Calu3 (cell line): ENCODE measurements at regions not wholly inside any gene's neighbourhood (a gene's known extent, or its start where the extent isn't known, plus 50 kb on each side); places are given as distances from the start of the nearest gene placed in this dataset.
"Not testable (repeated sequence)": the region's sequence is repeated elsewhere in the genome, so short reads cannot be mapped to it uniquely, and the experiment has no call there.

Source experiments
- BruUV-seq: library from RNA; stranded (reverse); fragments of 400-500 nt; replicated peaks from 2 replicates; lab custom pipeline; 2021; lab: Mats Ljungman, UMichigan
- CTCF ChIA-PET: fragments of 300-600 bp; sonication (Branson Sonifier 250); formaldehyde crosslinking; loops from one replicate; lab custom pipeline; 2022; ENCODE audit warnings: antibody characterized with exemption; lab: Charles Lee
- DNase-seq: peaks from one replicate; pipeline ENCODE4 v3.0.0; 2022
- H3K27ac Mint-ChIP-seq: one replicate; pipeline ENCODE4 v1.8.0; 2022; ENCODE audit warnings: mixed read lengths; ENCODE audit not compliant: unreplicated experiment
- H3K27me3 Mint-ChIP-seq: one replicate; pipeline ENCODE4 v1.8.0; 2022; ENCODE audit warnings: mixed read lengths; ENCODE audit not compliant: unreplicated experiment
- H3K36me3 Mint-ChIP-seq: one replicate; pipeline ENCODE4 v1.8.0; 2022; ENCODE audit warnings: mild to moderate bottlenecking, moderate library complexity, mixed read lengths; ENCODE audit not compliant: insufficient read depth, unreplicated experiment
- H3K4me1 Mint-ChIP-seq: one replicate; pipeline ENCODE4 v1.8.0; 2022; ENCODE audit warnings: mild to moderate bottlenecking, low read depth, mixed read lengths; ENCODE audit not compliant: unreplicated experiment
- H3K4me3 Mint-ChIP-seq: one replicate; pipeline ENCODE4 v1.8.0; 2022; ENCODE audit warnings: mild to moderate bottlenecking, low read depth, moderate library complexity, mixed read lengths; ENCODE audit not compliant: unreplicated experiment
- H3K9me3 Mint-ChIP-seq: one replicate; pipeline ENCODE4 v1.8.0; 2022; ENCODE audit warnings: low read depth, mixed read lengths; ENCODE audit not compliant: unreplicated experiment
- CTCF ChIP-seq: fragments of 200-600 bp; IDR thresholded peaks from one replicate; pipeline ENCODE4 v1.8.0; 2022; ENCODE audit warnings: antibody characterized with exemption; ENCODE audit not compliant: unreplicated experiment
- intact Hi-C: fragments of 100-400 bp; cut with micrococcal nuclease; formaldehyde crosslinking; loops from one replicate; pipeline ENCODE4 v1.10.0; 2022; ENCODE audit not compliant: unreplicated experiment

- no TSS peak for BruUV-seq
Observed at GRCh38 chr21:38114717-38115333, 142.0 kb upstream of the KCNJ15 start.

GRCh38 chr21:38115870-38116269 lies 140.9 kb upstream of the KCNJ15 start:
- no peak overlapping the region for H3K27ac Mint-ChIP-seq
- H3K36me3 Mint-ChIP-seq: no peaks in the 10 kb centered on the region
- no peak overlapping the region for H3K4me3 Mint-ChIP-seq
- CTCF ChIA-PET: no interaction called here
- no peaks in the 10 kb centered on the region for H3K9me3 Mint-ChIP-seq
- no peak for DNase-seq
- no peaks in the 10 kb centered on the region for H3K4me1 Mint-ChIP-seq
- intact Hi-C loops: no loop called here
- no TSS peak for BruUV-seq
- peaks cover 64% of the 10 kb centered on the region for H3K27me3 Mint-ChIP-seq
- TF ChIP-seq CTCF: no peak

More at GRCh38 chr21:38114717-38115333, 142.0 kb upstream of the KCNJ15 start:
- Mint-ChIP-seq H3K9me3 (no peaks in the 10 kb centered on the region), H3K27me3 (peaks cover 59% of the 10 kb centered on the region), H3K4me3 (no peak overlapping the region), H3K36me3 (no peaks in the 10 kb centered on the region), H3K4me1 (no peaks in the 10 kb centered on the region), H3K27ac (no peak overlapping the region)
- DNase-seq: no peak
- TF ChIP-seq CTCF: no peak
- CTCF ChIA-PET: no interaction called here
- intact Hi-C loops: no loop called here

GRCh38 chr21:38119793-38120192 lies 137.0 kb upstream of the KCNJ15 start:
- Mint-ChIP-seq H3K4me1 (no peaks in the 10 kb centered on the region), H3K9me3 (no peaks in the 10 kb centered on the region), H3K27me3 (peaks cover 33% of the 10 kb centered on the region), H3K27ac (no peak overlapping the region), H3K36me3 (no peaks in the 10 kb centered on the region), H3K4me3 (no peak overlapping the region)
- CTCF ChIA-PET: no interaction called here
- BruUV-seq: no TSS peak
- no peak for DNase-seq
- intact Hi-C loops: no loop called here
- TF ChIP-seq CTCF: no peak

GRCh38 chr21:38120679-38120983 lies 136.2 kb upstream of the KCNJ15 start:
- intact Hi-C loops, CTCF ChIA-PET: not testable (repeated sequence)

GRCh38 chr21:38120984-38121855 lies 135.6 kb upstream of the KCNJ15 start:
- H3K27ac Mint-ChIP-seq: no peak overlapping the region
- H3K4me3 Mint-ChIP-seq: no peak overlapping the region
- BruUV-seq: no TSS peak
- H3K36me3 Mint-ChIP-seq: no peaks in the 10 kb centered on the region
- TF ChIP-seq CTCF: no peak
- peaks cover 33% of the 10 kb centered on the region for H3K27me3 Mint-ChIP-seq
- intact Hi-C loops: no loop called here
- CTCF ChIA-PET: no interaction called here
- no peaks in the 10 kb centered on the region for H3K9me3 Mint-ChIP-seq
- no peak for DNase-seq
- H3K4me1 Mint-ChIP-seq: no peaks in the 10 kb centered on the region

More at GRCh38 chr21:38120679-38120983, 136.2 kb upstream of the KCNJ15 start:
- H3K27me3 Mint-ChIP-seq: peaks cover 33% of the 10 kb centered on the region
- not testable (repeated sequence) for DNase-seq, H3K27ac Mint-ChIP-seq, H3K36me3 Mint-ChIP-seq, H3K4me1 Mint-ChIP-seq, H3K4me3 Mint-ChIP-seq, H3K9me3 Mint-ChIP-seq, BruUV-seq
